ENCODE measurements at regions not wholly inside any gene's neighbourhood (a gene's known extent, or its start where the extent isn't known, plus 50 kb on each side); places are given as distances from the start of the nearest gene placed in this dataset.

- no peak for FAIRE-seq
- Histone ChIP-seq H3K56ac (replicated peaks; ENCODE audit: insufficient read length, low read depth, low read length) (no peak overlapping the region), H3K27me3 (replicated peaks in 1 of 4; ENCODE audit: control insufficient read depth in 3 of 4, extremely low read depth in 1 of 4, insufficient read depth in 3 of 4, low read length in 3 of 4) (peaks cover 0 to 1% (median 0%) of the 10 kb centered on the region in 4 experiments; a peak in 1 of 7 replicates), H2BK120ac (replicated peaks; ENCODE audit: low read depth, low read length) (no peak overlapping the region), H3K36me3 (ENCODE audit: control insufficient read depth in 2 of 4, insufficient read depth in 4 of 4, low read length in 3 of 4) (no peaks in the 10 kb centered on the region), H3K23ac (ENCODE audit: insufficient read length) (no peak overlapping the region), H3K79me1 (ENCODE audit: low read depth, low read length) (no peaks in the 10 kb centered on the region), H4K5ac (ENCODE audit: insufficient read length, low read depth, low read length) (no peak overlapping the region), H4K8ac (ENCODE audit: extremely low read depth, insufficient read depth, low read length) (no peak overlapping the region), H3K23me2 (ENCODE audit: low read depth, low read length) (no peaks in the 10 kb centered on the region), H3K4ac (replicated peaks; ENCODE audit: insufficient read length, low read depth, low read length) (no peak overlapping the region), H4K91ac (replicated peaks; ENCODE audit: insufficient read length, low read length) (no peak overlapping the region), H3K9me3 (ENCODE audit: insufficient read depth in 2 of 2, low read depth in 1 of 2, low read length in 1 of 2) (no peaks in the 10 kb centered on the region), H2BK5ac (ENCODE audit: low read depth, low read length) (no peak overlapping the region), H2AFZ (ENCODE audit: low read length) (no peak overlapping the region), H3K27ac (ENCODE audit: low read depth, low read length) (no peak overlapping the region), H2AK5ac (ENCODE audit: low read depth, low read length) (no peak overlapping the region), H3K4me1 (replicated peaks in 1 of 4; ENCODE audit: control insufficient read depth in 3 of 4, insufficient read depth in 4 of 4, low read length in 3 of 4) (no peaks in the 10 kb centered on the region), H3K14ac (ENCODE audit: insufficient read length) (no peak overlapping the region), H3K4me3 (ENCODE audit: extremely low read depth in 1 of 4, insufficient read depth in 2 of 4, low read depth in 3 of 4, low read length in 4 of 4) (no peak overlapping the region), H2BK20ac (ENCODE audit: low read length) (no peak overlapping the region), H3K9ac (replicated peaks in 1 of 4; ENCODE audit: extremely low read depth in 1 of 4, low read depth in 3 of 4, low read length in 3 of 4) (no peak overlapping the region), H3K18ac (ENCODE audit: extremely low read depth, low read length) (no peak overlapping the region), H3K4me2 (ENCODE audit: insufficient read depth in 1 of 2, low read depth in 2 of 2, low read length in 2 of 2) (no peak overlapping the region), H4K20me1 (replicated peaks in 1 of 2; ENCODE audit: control insufficient read depth in 1 of 2, insufficient read depth in 2 of 2, low read length in 2 of 2) (no peaks in the 10 kb centered on the region), H3K79me2 (ENCODE audit: control insufficient read depth in 1 of 2, insufficient read depth in 2 of 2, low read length in 2 of 2) (no peaks in the 10 kb centered on the region), H2BK15ac (ENCODE audit: low read length) (no peak overlapping the region), H2BK12ac (ENCODE audit: low read depth, low read length) (no peak overlapping the region)
- TF ChIP-seq RAD21 (IDR thresholded peaks at IDR 0.05 in 1 of 2, conservative IDR thresholded peaks at IDR 0.05 in 1 of 2; ENCODE audit: low read depth in 2 of 2, low read length in 2 of 2) = no peak
- TF ChIP-seq, protein P1, sequence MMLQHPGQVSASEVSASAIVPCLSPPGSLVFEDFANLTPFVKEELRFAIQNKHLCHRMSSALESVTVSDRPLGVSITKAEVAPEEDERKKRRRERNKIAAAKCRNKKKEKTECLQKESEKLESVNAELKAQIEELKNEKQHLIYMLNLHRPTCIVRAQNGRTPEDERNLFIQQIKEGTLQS (IDR thresholded peaks at IDR 0.05; ENCODE audit: insufficient read depth, low read depth, low read length) = no peak
- DNase-seq (ENCODE audit: low read depth in 1 of 2, low spot score in 2 of 2) = no peak
- CTCF ChIA-PET (ENCODE audit: partially characterized antibody) = interaction anchor here (0.6 kb wide), 1 partner anchor 112 kb away, joined by 3 read pairs; no protein-coding TSS in a partner anchor
- POLR2A ChIA-PET (ENCODE audit: partially characterized antibody) = no interaction called here
- WGBS, 2 experiments (ENCODE audit: extremely low coverage in 1 of 2, insufficient coverage in 1 of 2, insufficient read length in 1 of 2, insufficient replicate concordance in 2 of 2, low coverage in 1 of 2, low lambda C conversion rate in 2 of 2, missing lambda C conversion rate in 1 of 2) = 0% methylated on average over 1 of the region's 1 CpG; no CpG with 5 or more reads in 1 of the 2 experiments
Observed at GRCh38 chr3:20776286-20776685, 590.3 kb upstream of the SGO1 start.
